CD4-positive, CD25-positive, alpha-beta regulatory T cell (primary cell): ENCODE measurements at regions not wholly inside any gene's neighbourhood (a gene's known extent, or its start where the extent isn't known, plus 50 kb on each side); places are given as distances from the start of the nearest gene placed in this dataset.
A peak's percentile ranks its signal among the peaks of the same experiment; 100 is the strongest.

Experiments used
- ATAC-seq, 2 donors: fragments of 150-1000 bp; cut with Tn5 transposase; one replicate each; pipeline ENCODE4 v1.10.0; 2021; ENCODE audit warnings: low read depth in 2 of 2, moderate number of reproducible peaks in 2 of 2, moderate library complexity in 1 of 2
- DNase-seq, 3 donors: peaks; one replicate each; pipeline versions ENCODE4 v3.0.0 to v3.0.0-alpha.2; 2012 to 2022; ENCODE audit warnings: mixed read lengths in 1 of 3
- H3K27ac ChIP-seq: one replicate; pipeline ENCODE4 v1.7.0; 2013; ENCODE audit warnings: mild to moderate bottlenecking, low read length; ENCODE audit not compliant: insufficient read depth, poor library complexity, severe bottlenecking
- H3K27me3 ChIP-seq: one replicate; pipeline ENCODE4 v1.7.0; 2013; ENCODE audit warnings: low read length; ENCODE audit not compliant: control insufficient read depth, insufficient read depth
- H3K36me3 ChIP-seq: one replicate; pipeline ENCODE4 v1.7.0; 2013; ENCODE audit warnings: mild to moderate bottlenecking, low read length, moderate library complexity; ENCODE audit not compliant: control insufficient read depth, insufficient read depth
- H3K4me1 ChIP-seq: 2 replicates; pipeline ENCODE4 v1.7.0; 2013; ENCODE audit warnings: mild to moderate bottlenecking, low read length; ENCODE audit not compliant: insufficient read depth, control insufficient read depth, poor library complexity, severe bottlenecking
- H3K4me3 ChIP-seq: one replicate; pipeline ENCODE4 v1.7.0; 2013; ENCODE audit warnings: low read depth, mild to moderate bottlenecking, low read length, moderate library complexity
- H3K9me3 ChIP-seq, 2 experiments: 1 replicate in 1 of 2; 2 replicates in 1 of 2; pipeline ENCODE4 v1.7.0; 2013; ENCODE audit warnings: low read length in 2 of 2, mild to moderate bottlenecking in 1 of 2, moderate library complexity in 1 of 2; ENCODE audit not compliant: control insufficient read depth in 2 of 2
- H3K27ac Mint-ChIP-seq, 3 donors: one replicate each; pipeline ENCODE4 v1.8.0; 2020 to 2022; ENCODE audit warnings: mild to moderate bottlenecking in 3 of 3, mixed read lengths in 3 of 3, moderate library complexity in 2 of 3
- H3K27me3 Mint-ChIP-seq: one replicate; pipeline ENCODE4 v1.8.0; 2022; ENCODE audit warnings: mild to moderate bottlenecking, mixed read lengths
- H3K36me3 Mint-ChIP-seq: one replicate; pipeline ENCODE4 v1.8.0; 2020; ENCODE audit warnings: mixed read lengths
- H3K4me1 Mint-ChIP-seq, 4 donors: one replicate each; pipeline ENCODE4 v1.8.0; 2020 to 2022; ENCODE audit warnings: mixed read lengths in 4 of 4, mild to moderate bottlenecking in 1 of 4
- H3K4me3 Mint-ChIP-seq, 4 donors: one replicate each; pipeline ENCODE4 v1.8.0; 2020 to 2022; ENCODE audit warnings: mild to moderate bottlenecking in 4 of 4, mixed read lengths in 4 of 4, moderate library complexity in 3 of 4
- H3K9me3 Mint-ChIP-seq, 7 donors: one replicate each; pipeline ENCODE4 v1.8.0; 2020 to 2022; ENCODE audit warnings: mixed read lengths in 7 of 7, mild to moderate bottlenecking in 3 of 7, moderate library complexity in 2 of 7

GRCh38 chr4:96037705-96038104, 197.8 kb downstream of the PDHA2 start:
- Histone ChIP-seq H3K36me3 (no peaks in the 10 kb centered on the region), H3K4me3 (no peak overlapping the region), H3K27ac (no peak overlapping the region), H3K4me1 (no peaks in the 10 kb centered on the region), H3K27me3 (no peaks in the 10 kb centered on the region), H3K9me3 (no peaks in the 10 kb centered on the region)
- H3K27me3 Mint-ChIP-seq = no peaks in the 10 kb centered on the region
- no peak for DNase-seq
- no peaks in the 10 kb centered on the region for H3K4me1 Mint-ChIP-seq
- no peaks in the 10 kb centered on the region for H3K36me3 Mint-ChIP-seq
- no peak overlapping the region for H3K4me3 Mint-ChIP-seq
- no peak for ATAC-seq
- no peak overlapping the region for H3K27ac Mint-ChIP-seq
- peaks cover 0 to 5% (median 2%) of the 10 kb centered on the region in 7 donors for H3K9me3 Mint-ChIP-seq

- Histone ChIP-seq H3K9me3 (no peaks in the 10 kb centered on the region), H3K27ac (no peak overlapping the region), H3K27me3 (no peaks in the 10 kb centered on the region), H3K4me3 (no peak overlapping the region), H3K36me3 (no peaks in the 10 kb centered on the region), H3K4me1 (no peaks in the 10 kb centered on the region)
- Mint-ChIP-seq H3K36me3 (no peaks in the 10 kb centered on the region), H3K4me1 (no peaks in the 10 kb centered on the region), H3K9me3 (peaks cover 0 to 6% (median 2%) of the 10 kb centered on the region in 7 donors), H3K4me3 (no peak overlapping the region), H3K27me3 (no peaks in the 10 kb centered on the region), H3K27ac (no peak overlapping the region)
- ATAC-seq = no peak
- no peak for DNase-seq
Measured at GRCh38 chr4:96039217-96039616, 199.3 kb downstream of the PDHA2 start.

- Mint-ChIP-seq H3K4me3 (no peak overlapping the region), H3K36me3 (no peaks in the 10 kb centered on the region), H3K9me3 (peaks cover 0 to 6% (median 2%) of the 10 kb centered on the region in 7 donors), H3K27ac (no peak overlapping the region), H3K4me1 (no peaks in the 10 kb centered on the region), H3K27me3 (no peaks in the 10 kb centered on the region)
- no peak for DNase-seq
- no peaks in the 10 kb centered on the region for H3K36me3 ChIP-seq
- no peak overlapping the region for H3K4me3 ChIP-seq
- no peaks in the 10 kb centered on the region for H3K9me3 ChIP-seq
- no peak overlapping the region for H3K27ac ChIP-seq
- ATAC-seq = no peak
- H3K27me3 ChIP-seq = no peaks in the 10 kb centered on the region
- H3K4me1 ChIP-seq = no peaks in the 10 kb centered on the region
Measured at GRCh38 chr4:96039803-96040436, 200.0 kb downstream of the PDHA2 start.

GRCh38 chr4:96044971-96045370, 205.1 kb downstream of the PDHA2 start:
- Mint-ChIP-seq H3K4me1 (no peaks in the 10 kb centered on the region), H3K36me3 (no peaks in the 10 kb centered on the region), H3K4me3 (no peak overlapping the region), H3K27ac (no peak overlapping the region), H3K27me3 (no peaks in the 10 kb centered on the region), H3K9me3 (peaks cover 0 to 8% (median 2%) of the 10 kb centered on the region in 7 donors)
- H3K27ac ChIP-seq = no peak overlapping the region
- DNase-seq = no peak
- H3K9me3 ChIP-seq = no peaks in the 10 kb centered on the region
- no peaks in the 10 kb centered on the region for H3K36me3 ChIP-seq
- no peak overlapping the region for H3K4me3 ChIP-seq
- no peaks in the 10 kb centered on the region for H3K4me1 ChIP-seq
- no peak for ATAC-seq
- H3K27me3 ChIP-seq = no peaks in the 10 kb centered on the region

GRCh38 chr4:96052827-96053226, 212.9 kb downstream of the PDHA2 start:
- Histone ChIP-seq H3K36me3 (no peaks in the 10 kb centered on the region), H3K4me1 (no peaks in the 10 kb centered on the region), H3K27me3 (no peaks in the 10 kb centered on the region), H3K27ac (no peak overlapping the region), H3K9me3 (no peaks in the 10 kb centered on the region), H3K4me3 (no peak overlapping the region)
- no peak for ATAC-seq
- Mint-ChIP-seq H3K27ac (no peak overlapping the region), H3K27me3 (no peaks in the 10 kb centered on the region), H3K36me3 (no peaks in the 10 kb centered on the region), H3K9me3 (peaks cover 2 to 20% (median 3%) of the 10 kb centered on the region in 7 donors), H3K4me1 (no peaks in the 10 kb centered on the region), H3K4me3 (no peak overlapping the region)
- no peak for DNase-seq

- Histone ChIP-seq H3K4me1 (no peaks in the 10 kb centered on the region), H3K27ac (no peak overlapping the region), H3K9me3 (no peaks in the 10 kb centered on the region), H3K27me3 (no peaks in the 10 kb centered on the region), H3K36me3 (no peaks in the 10 kb centered on the region), H3K4me3 (no peak overlapping the region)
- Mint-ChIP-seq H3K36me3 (no peaks in the 10 kb centered on the region), H3K4me1 (no peaks in the 10 kb centered on the region), H3K9me3 (peaks cover 0 to 11% (median 2%) of the 10 kb centered on the region in 7 donors), H3K4me3 (no peak overlapping the region), H3K27me3 (no peaks in the 10 kb centered on the region), H3K27ac (no peak overlapping the region)
- ATAC-seq (no peak), DNase-seq (no peak)
Measured at GRCh38 chr4:96056346-96056934, 216.5 kb downstream of the PDHA2 start.

- Histone ChIP-seq H3K36me3 (no peaks in the 10 kb centered on the region), H3K27me3 (no peaks in the 10 kb centered on the region), H3K27ac (no peak overlapping the region), H3K4me1 (no peaks in the 10 kb centered on the region), H3K9me3 (no peaks in the 10 kb centered on the region), H3K4me3 (no peak overlapping the region)
- Mint-ChIP-seq H3K27me3 (no peaks in the 10 kb centered on the region), H3K9me3 (peaks cover 0 to 14% (median 1%) of the 10 kb centered on the region in 7 donors), H3K4me3 (no peak overlapping the region), H3K36me3 (no peaks in the 10 kb centered on the region), H3K4me1 (no peaks in the 10 kb centered on the region), H3K27ac (peak overlapping the region in 1 of 3 donors; percentile 74)
- DNase-seq (no peak), ATAC-seq (no peak)
Measured at GRCh38 chr4:96063639-96064038, 223.7 kb downstream of the PDHA2 start.

GRCh38 chr4:96073461-96073860, 233.6 kb downstream of the PDHA2 start:
- H3K9me3 Mint-ChIP-seq = peaks cover 0 to 4% (median 1%) of the 10 kb centered on the region in 7 donors
- no peak for DNase-seq
- no peaks in the 10 kb centered on the region for H3K36me3 Mint-ChIP-seq
- no peak overlapping the region for H3K4me3 ChIP-seq
- ATAC-seq = no peak
- no peak overlapping the region for H3K27ac ChIP-seq
- no peaks in the 10 kb centered on the region for H3K27me3 Mint-ChIP-seq
- H3K36me3 ChIP-seq = no peaks in the 10 kb centered on the region
- no peak overlapping the region for H3K4me3 Mint-ChIP-seq
- no peak overlapping the region for H3K27ac Mint-ChIP-seq
- peaks cover 0 to 2% (median 0%) of the 10 kb centered on the region in 4 donors for H3K4me1 Mint-ChIP-seq
- H3K27me3 ChIP-seq = no peaks in the 10 kb centered on the region
- H3K4me1 ChIP-seq = no peaks in the 10 kb centered on the region
- no peaks in the 10 kb centered on the region for H3K9me3 ChIP-seq
